DMS114 treated with DMSO at 0.1 percent for 48 hours (cell line): ENCODE measurements at regions not wholly inside any gene's neighbourhood (a gene's known extent, or its start where the extent isn't known, plus 50 kb on each side); places are given as distances from the start of the nearest gene placed in this dataset.

Source experiments
- DNase-seq: peaks from one replicate; lab custom pipeline; 2025; ENCODE audit not compliant: unreplicated experiment; lab: John Stamatoyannopoulos, UW

- DNase-seq = no peak
Observed at GRCh38 chr7:50962962-50963374, 180.3 kb upstream of the GRB10 start.

GRCh38 chr7:50962281-50962883 lies 179.7 kb upstream of the GRB10 start:
- DNase-seq = no peak

GRCh38 chr7:50960621-50961310 lies 178.1 kb upstream of the GRB10 start:
- DNase-seq = no peak

- DNase-seq = no peak
Observed at GRCh38 chr7:50959991-50960390, 177.3 kb upstream of the GRB10 start.

- DNase-seq = no peak
Observed at GRCh38 chr7:50959560-50959959, 176.9 kb upstream of the GRB10 start.

- no peak for DNase-seq
Observed at GRCh38 chr7:50957855-50958254, 175.2 kb upstream of the GRB10 start.

GRCh38 chr7:50957431-50957830 lies 174.7 kb upstream of the GRB10 start:
- no peak for DNase-seq

- no peak for DNase-seq
Observed at GRCh38 chr7:50956522-50957155, 173.9 kb upstream of the GRB10 start.

- no peak for DNase-seq
Observed at GRCh38 chr7:50954716-50955115, 172.0 kb upstream of the GRB10 start.

- no peak for DNase-seq
Observed at GRCh38 chr7:50954245-50954644, 171.5 kb upstream of the GRB10 start.

- DNase-seq = no peak
Observed at GRCh38 chr7:50953820-50954219, 171.1 kb upstream of the GRB10 start.

- DNase-seq = no peak
Observed at GRCh38 chr7:50953303-50953702, 170.6 kb upstream of the GRB10 start.

- DNase-seq = no peak
Observed at GRCh38 chr7:50952544-50952943, 169.8 kb upstream of the GRB10 start.

GRCh38 chr7:50952120-50952519 lies 169.4 kb upstream of the GRB10 start:
- no peak for DNase-seq

- DNase-seq = no peak
Observed at GRCh38 chr7:50943482-50943881, 160.8 kb upstream of the GRB10 start.

GRCh38 chr7:50941525-50941924 lies 158.8 kb upstream of the GRB10 start:
- no peak for DNase-seq

- no peak for DNase-seq
Observed at GRCh38 chr7:50940621-50941020, 157.9 kb upstream of the GRB10 start.

GRCh38 chr7:50939021-50939420 lies 156.3 kb upstream of the GRB10 start:
- no peak for DNase-seq

- no peak for DNase-seq
Observed at GRCh38 chr7:50937727-50938126, 155.0 kb upstream of the GRB10 start.

- no peak for DNase-seq
Observed at GRCh38 chr7:50926049-50926448, 143.4 kb upstream of the GRB10 start.

GRCh38 chr7:50923476-50923875 lies 140.8 kb upstream of the GRB10 start:
- DNase-seq = no peak

GRCh38 chr7:50921114-50921813 lies 138.6 kb upstream of the GRB10 start:
- DNase-seq = no peak
